ENCODE measurements at regions not wholly inside any gene's neighbourhood (a gene's known extent, or its start where the extent isn't known, plus 50 kb on each side); places are given as distances from the start of the nearest gene placed in this dataset.

GRCh38 chr14:66070542-66071319 lies 415.4 kb upstream of the CCDC196 start:
- ATAC-seq (peak; percentile 61 to 91 (median 74)), DNase-seq (peak; percentile 55 to 81)
- H3K4me1 ChIP-seq (ENCODE audit: control insufficient read depth, insufficient read depth, low read length) = no peaks in the 10 kb centered on the region
- no peaks in the 10 kb centered on the region for H3K9me3 Mint-ChIP-seq
- no peak overlapping the region for H3K4me3 Mint-ChIP-seq
- no peak overlapping the region for H3K27ac ChIP-seq (ENCODE audit: low read length)
- no peaks in the 10 kb centered on the region for H3K36me3 ChIP-seq (ENCODE audit: control insufficient read depth, insufficient read depth, low read length)
- no peaks in the 10 kb centered on the region for H3K9me3 ChIP-seq (ENCODE audit: control insufficient read depth, insufficient read depth, low read length)
- H3K27ac Mint-ChIP-seq = no peak overlapping the region
- H3K36me3 Mint-ChIP-seq = no peaks in the 10 kb centered on the region
- no peak overlapping the region for H3K4me3 ChIP-seq (ENCODE audit: low read length)
- peaks cover 4% of the 10 kb centered on the region for H3K27me3 ChIP-seq (ENCODE audit: control insufficient read depth, insufficient read depth, low read length)
- intact Hi-C loops (cut with micrococcal nuclease) = loop anchor here (1.0 to 10.0 kb wide), 3 partner anchors 658 to 1086 kb away; partner anchors contain the start of genes FNTB and FUT8
- TF ChIP-seq, protein P1, sequence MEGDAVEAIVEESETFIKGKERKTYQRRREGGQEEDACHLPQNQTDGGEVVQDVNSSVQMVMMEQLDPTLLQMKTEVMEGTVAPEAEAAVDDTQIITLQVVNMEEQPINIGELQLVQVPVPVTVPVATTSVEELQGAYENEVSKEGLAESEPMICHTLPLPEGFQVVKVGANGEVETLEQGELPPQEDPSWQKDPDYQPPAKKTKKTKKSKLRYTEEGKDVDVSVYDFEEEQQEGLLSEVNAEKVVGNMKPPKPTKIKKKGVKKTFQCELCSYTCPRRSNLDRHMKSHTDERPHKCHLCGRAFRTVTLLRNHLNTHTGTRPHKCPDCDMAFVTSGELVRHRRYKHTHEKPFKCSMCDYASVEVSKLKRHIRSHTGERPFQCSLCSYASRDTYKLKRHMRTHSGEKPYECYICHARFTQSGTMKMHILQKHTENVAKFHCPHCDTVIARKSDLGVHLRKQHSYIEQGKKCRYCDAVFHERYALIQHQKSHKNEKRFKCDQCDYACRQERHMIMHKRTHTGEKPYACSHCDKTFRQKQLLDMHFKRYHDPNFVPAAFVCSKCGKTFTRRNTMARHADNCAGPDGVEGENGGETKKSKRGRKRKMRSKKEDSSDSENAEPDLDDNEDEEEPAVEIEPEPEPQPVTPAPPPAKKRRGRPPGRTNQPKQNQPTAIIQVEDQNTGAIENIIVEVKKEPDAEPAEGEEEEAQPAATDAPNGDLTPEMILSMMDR (IDR thresholded peaks at IDR 0.05) = peak; percentile 93
- no peaks in the 10 kb centered on the region for H3K4me1 Mint-ChIP-seq
- H3K27me3 Mint-ChIP-seq (ENCODE audit: low read depth in 2 of 2) = peaks cover 6 to 18% of the 10 kb centered on the region in 2 donors
- 60% methylated on average over 9 of the region's 12 CpGs for WGBS (ENCODE audit: insufficient coverage)

GRCh38 chr14:66072190-66073084 lies 413.7 kb upstream of the CCDC196 start:
- Mint-ChIP-seq H3K27ac (no peak overlapping the region), H3K9me3 (no peaks in the 10 kb centered on the region), H3K4me1 (no peaks in the 10 kb centered on the region), H3K4me3 (no peak overlapping the region), H3K27me3 (ENCODE audit: low read depth in 2 of 2) (peaks cover 11 to 24% of the 10 kb centered on the region in 2 donors), H3K36me3 (no peaks in the 10 kb centered on the region)
- no peak for ATAC-seq
- intact Hi-C loops (cut with micrococcal nuclease) = loop anchor here (10.0 kb wide), 1 partner anchor 1088 kb away; the partner anchor contains the start of gene FNTB
- H3K4me3 ChIP-seq (ENCODE audit: low read length) = no peak overlapping the region
- no peak overlapping the region for H3K27ac ChIP-seq (ENCODE audit: low read length)
- TF ChIP-seq, protein P1 (IDR thresholded peaks at IDR 0.05) = no peak
- no peak for DNase-seq
- H3K4me1 ChIP-seq (ENCODE audit: control insufficient read depth, insufficient read depth, low read length) = no peaks in the 10 kb centered on the region
- no peaks in the 10 kb centered on the region for H3K9me3 ChIP-seq (ENCODE audit: control insufficient read depth, insufficient read depth, low read length)
- no peaks in the 10 kb centered on the region for H3K36me3 ChIP-seq (ENCODE audit: control insufficient read depth, insufficient read depth, low read length)
- WGBS (ENCODE audit: insufficient coverage) = 86% methylated on average over 3 of the region's 5 CpGs
- H3K27me3 ChIP-seq (ENCODE audit: control insufficient read depth, insufficient read depth, low read length) = peaks cover 4% of the 10 kb centered on the region

DNA sequence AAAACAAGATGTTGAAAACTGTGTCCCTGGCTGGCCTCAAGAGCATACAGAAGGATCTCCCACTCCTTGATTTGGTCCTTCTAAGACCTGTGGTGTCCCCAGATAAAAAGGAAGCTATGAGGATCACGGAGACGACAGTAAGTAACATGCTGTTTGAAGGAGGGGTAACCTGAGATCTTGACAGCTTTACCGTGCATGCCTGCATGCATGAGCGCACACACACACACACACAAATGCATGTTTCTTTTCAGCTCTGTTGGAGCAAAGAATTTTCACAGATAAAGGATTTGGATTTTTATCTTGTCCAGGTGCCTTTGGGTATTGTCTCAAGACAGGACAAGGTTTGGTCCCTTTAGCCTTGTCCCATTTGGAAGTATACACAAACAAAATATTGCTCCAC lies 411.6 kb upstream of the CCDC196 start:
- Mint-ChIP-seq H3K4me3 (no peak overlapping the region), H3K4me1 (no peaks in the 10 kb centered on the region), H3K9me3 (no peaks in the 10 kb centered on the region), H3K27me3 (ENCODE audit: low read depth in 2 of 2) (peaks cover 14 to 22% of the 10 kb centered on the region in 2 donors), H3K36me3 (no peaks in the 10 kb centered on the region), H3K27ac (no peak overlapping the region)
- TF ChIP-seq, protein P1 (IDR thresholded peaks at IDR 0.05) = no peak
- no peak overlapping the region for H3K4me3 ChIP-seq (ENCODE audit: low read length)
- intact Hi-C loops (cut with micrococcal nuclease) = loop anchor here (10.0 kb wide), 1 partner anchor 1090 kb away; the partner anchor contains the start of gene FNTB
- H3K4me1 ChIP-seq (ENCODE audit: control insufficient read depth, insufficient read depth, low read length) = no peaks in the 10 kb centered on the region
- no peaks in the 10 kb centered on the region for H3K36me3 ChIP-seq (ENCODE audit: control insufficient read depth, insufficient read depth, low read length)
- ATAC-seq = no peak
- H3K27ac ChIP-seq (ENCODE audit: low read length) = no peak overlapping the region
- WGBS (ENCODE audit: insufficient coverage) = 100% methylated on average over 3 of the region's 4 CpGs
- H3K9me3 ChIP-seq (ENCODE audit: control insufficient read depth, insufficient read depth, low read length) = no peaks in the 10 kb centered on the region
- H3K27me3 ChIP-seq (ENCODE audit: control insufficient read depth, insufficient read depth, low read length) = peaks cover 4% of the 10 kb centered on the region
- no peak for DNase-seq

Measured in natural killer cell (primary cell).